GOT3 (cell line): ENCODE measurements at regions not wholly inside any gene's neighbourhood (a gene's known extent, or its start where the extent isn't known, plus 50 kb on each side); places are given as distances from the start of the nearest gene placed in this dataset.

Source experiments
- DNase-seq: peaks from one replicate; lab custom pipeline; 2025; ENCODE audit warnings: mixed read lengths; lab: John Stamatoyannopoulos, UW

DNA sequence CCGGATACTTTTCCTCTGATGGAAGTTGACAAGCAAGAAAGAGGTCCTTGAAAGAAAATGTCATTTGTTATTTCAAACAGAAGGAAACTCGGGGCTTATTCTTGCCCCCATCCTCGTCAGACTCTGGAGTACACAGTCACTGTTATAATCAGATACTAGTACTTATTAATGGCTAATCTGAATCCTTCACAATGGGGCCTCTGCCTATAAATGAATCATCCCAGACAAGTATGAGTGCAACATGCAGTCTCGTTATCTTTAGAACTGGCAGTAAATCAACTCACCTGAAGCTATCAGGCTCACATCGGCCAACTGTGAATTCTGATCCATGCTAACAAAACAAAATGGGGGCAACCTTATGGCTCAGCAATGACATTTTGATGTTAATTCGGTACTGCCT is 216.7 kb downstream of the GRIN2B start:
- DNase-seq = no peak

DNA sequence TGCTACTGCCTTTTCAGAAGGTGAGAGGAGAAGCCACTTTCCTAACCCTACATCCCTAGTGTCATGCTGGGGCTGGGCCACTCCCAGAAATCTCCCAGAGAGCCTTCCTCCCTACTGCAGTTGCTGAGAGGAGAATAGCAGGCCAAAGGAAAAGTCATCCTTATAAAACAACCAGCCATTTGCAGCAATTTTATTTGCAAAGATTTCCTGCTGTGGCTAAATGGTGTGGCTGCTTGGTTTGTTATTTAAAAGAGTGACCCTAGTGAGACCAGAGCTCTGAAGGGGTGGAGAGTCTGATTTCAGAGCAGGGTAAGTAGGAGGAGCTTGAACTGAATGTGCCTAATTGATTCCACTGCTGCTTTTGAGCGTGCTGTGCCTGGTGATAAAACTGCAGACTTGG is 232.0 kb downstream of the GRIN2B start:
- no peak for DNase-seq

DNA sequence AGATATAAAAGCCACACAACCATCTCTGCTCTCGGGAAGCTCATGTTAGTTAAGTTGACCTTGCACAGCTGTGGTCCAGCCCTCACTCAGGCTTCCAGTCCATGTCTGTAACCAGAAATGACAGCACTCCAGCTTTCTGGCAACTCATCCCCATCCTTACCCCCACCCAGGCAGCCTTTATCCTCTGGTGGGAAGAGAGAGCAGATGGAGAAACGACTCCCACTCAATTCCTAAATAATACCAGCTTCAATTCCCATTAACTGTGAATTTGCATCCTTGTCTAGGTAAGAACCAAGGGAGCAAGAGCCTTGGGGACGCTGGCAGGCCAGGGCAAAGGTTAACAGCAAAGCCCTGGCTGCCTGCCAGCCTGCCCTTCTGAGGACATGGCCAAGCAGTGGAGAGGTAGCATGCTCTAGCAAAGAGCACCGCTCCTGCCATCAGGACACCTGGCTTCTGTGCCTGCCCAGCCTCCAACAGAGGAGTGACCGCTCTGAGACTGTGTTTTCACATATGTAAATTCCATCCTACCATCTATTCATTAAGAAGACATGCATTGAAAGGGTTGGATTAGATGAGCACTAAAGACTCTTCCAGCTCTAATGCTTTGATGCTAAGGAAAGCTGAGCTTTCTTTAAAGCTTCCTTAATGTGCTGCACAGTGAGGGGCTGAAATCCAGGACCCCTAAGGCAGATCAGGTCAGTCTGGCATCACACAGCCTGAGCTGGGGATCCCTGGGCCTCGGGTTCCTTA is 236.1 kb downstream of the GRIN2B start:
- no peak for DNase-seq

DNA sequence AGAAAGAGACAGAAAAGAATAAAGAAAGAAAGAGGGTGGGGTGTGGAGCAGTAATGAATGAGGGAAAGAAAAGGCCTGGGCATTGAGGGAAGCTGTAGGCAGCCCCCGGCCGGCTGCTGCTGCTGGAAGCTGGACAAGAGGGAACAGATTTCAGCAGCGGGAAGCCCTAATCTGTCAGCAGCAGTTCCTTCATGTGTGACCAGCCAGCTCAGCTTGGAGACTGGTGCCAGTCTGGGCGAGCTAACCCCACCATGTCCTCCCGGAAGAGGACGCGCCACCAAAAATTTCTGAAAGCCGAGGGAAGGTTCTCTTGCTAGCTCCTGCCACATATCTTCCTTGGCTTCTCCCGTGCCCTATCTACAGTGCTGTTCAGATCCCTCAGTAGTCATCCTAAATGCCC is 236.8 kb downstream of the GRIN2B start:
- no peak for DNase-seq

DNA sequence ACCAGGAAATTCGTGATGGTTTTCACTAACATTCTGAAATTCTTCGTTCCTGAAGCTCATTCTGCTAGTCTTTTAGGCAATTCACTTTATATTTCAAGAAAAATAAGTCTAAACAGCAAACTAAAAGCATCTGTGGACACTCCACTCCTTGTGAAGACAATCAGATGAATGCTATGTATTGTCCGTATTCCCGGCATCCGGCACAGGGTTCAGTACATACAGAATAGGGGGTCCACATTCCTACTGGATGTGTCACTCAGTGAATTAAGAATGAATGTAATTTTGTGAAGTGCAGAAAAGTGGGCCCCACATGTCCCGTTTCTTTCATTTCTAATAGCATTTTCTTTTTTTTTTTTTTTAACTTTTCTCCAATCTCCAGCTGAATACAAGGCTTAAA is 241.3 kb downstream of the GRIN2B start:
- DNase-seq = no peak

DNA sequence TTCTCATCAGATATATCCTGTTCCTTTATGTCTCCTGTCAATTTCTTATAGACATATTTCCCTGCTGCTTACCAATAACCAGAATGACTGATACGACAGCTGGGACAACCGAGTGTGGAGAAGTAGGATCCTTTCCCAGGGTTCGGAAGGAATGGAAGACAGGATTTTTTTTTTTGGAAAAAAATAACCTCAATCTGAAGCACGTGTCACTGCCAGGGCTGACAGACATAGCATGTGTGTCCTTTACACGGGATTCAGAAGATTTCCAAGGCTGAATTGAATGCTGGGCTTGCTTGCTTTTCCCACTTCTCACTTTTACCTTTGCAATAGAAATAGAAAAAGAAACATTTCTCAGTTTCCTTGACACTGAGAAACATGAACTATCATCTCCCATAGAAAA is 245.7 kb downstream of the GRIN2B start:
- no peak for DNase-seq

DNA sequence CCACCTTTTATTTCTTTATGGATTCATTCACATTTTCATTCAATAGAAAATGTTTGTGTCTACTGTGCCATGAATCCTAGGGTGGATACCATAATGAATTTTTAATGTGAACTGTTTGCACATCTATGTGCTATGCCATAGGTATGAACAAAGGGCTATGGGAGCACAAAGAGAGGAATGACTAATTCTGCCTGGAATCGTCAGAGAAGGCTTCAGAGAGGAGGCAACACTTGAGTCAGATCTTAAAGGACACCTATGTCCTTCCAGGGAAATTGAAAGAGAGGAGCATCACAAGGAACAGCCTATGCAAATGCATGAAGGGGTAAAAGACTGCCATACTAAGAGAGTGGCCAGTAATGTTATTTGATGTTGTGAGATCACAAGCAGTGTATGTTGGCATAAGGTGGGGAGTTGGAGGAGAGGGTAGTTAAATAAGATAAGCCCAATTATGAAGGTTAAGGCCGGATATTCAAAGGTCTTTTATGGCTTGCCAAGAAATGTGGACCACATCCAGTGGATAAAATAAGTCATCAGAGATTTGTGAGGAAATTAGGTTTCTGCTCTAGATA is 246.7 kb downstream of the GRIN2B start:
- DNase-seq = no peak

DNA sequence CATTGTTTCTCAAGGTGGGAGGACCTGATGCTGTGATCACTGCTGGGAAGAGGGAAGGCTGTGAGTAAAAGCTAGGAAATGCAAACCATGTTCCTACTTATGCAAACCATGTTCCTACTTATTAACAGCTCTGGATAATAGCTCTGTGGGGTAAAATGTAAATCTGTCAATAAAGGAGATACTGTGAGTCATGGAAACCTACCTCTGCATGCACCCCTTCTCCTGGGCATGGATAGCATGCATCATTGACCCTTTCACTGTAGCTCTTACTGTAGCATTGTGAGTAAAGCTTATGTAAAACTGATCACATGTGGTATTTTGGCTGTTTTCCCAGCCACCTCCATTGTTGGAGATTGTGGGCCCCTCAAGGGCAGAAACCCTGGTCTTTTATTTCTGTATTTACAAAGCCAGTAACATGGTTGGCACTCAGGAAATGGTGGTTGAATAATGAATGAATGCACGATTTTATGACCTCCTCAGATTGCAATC is 253.7 kb downstream of the GRIN2B start:
- DNase-seq = no peak

DNA sequence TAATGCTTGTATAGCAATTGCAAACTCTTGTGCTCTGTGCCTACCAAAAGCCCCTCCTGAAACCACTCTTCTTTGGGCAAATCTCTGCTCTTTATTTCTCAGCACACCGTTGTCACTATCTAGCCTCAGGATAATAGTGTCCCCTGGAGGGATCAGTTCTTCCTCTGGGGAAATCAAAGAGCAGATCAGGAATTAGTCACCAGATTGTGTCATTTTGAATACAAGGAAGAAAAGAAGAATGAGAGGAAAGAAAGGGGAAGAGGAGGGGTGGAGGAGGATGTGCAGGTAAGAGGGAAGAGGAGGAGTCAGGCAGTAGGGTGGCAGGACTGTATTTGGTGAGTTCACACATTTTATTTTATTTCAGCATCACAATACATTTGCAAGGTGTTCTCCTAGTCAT is 256.4 kb downstream of the GRIN2B start:
- DNase-seq = no peak

DNA sequence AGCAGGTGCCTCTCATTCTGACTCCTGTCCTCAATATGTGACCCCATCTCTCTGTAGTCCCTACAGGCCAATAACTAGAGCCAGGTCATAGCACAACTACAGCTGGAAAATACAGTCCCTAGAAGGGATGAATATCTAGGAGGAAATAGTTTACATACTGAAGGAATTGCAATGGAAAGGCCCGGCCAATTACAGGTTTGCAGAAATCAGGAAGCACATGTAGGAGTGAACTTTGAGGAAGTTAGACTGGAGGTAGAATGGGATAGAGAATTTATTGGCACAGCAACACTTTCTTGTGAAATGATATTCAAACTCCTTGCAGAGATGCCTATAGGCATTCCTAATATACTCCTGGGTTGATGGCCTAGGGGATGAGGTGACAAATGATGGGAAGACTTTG is 257.3 kb downstream of the GRIN2B start:
- no peak for DNase-seq

DNA sequence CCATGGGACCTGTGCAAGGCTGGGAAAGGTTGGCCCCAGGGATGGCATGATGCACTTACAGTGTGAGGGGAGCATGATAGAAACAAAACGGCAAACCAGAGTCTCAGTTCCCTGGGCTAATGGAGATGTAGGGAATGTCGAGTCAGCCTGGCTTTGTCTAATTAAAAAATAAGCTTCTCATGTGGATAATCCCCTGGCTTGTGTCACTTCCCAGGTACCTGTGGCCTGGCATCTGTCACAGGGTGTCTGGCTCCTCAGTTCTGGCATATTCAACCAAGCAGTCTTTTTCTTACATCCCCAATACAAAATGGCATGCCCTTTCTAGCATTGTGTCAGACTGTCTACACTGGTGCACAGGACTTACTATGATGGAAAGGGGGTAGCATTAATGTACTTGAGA is 261.4 kb downstream of the GRIN2B start:
- no peak for DNase-seq

DNA sequence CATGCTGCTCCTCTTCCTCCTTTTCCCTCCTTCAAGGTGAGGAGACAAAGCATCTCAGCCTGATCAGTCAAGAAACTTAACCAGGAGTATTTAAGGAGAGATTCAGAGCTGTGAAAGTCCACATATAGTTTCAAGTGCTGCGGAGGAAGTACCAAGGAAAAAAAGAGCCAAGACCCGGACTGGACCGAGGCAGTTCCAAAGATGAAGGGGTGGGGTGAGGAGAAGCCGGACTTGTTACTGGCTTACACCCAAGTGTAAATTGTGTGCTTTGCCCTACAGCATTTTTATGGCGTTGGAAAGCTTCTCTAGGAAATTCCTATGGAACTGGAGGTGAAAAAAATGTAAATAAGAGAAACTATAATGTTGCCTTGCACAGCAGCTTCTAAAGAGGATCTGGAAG is 263.1 kb downstream of the GRIN2B start:
- no peak for DNase-seq

DNA sequence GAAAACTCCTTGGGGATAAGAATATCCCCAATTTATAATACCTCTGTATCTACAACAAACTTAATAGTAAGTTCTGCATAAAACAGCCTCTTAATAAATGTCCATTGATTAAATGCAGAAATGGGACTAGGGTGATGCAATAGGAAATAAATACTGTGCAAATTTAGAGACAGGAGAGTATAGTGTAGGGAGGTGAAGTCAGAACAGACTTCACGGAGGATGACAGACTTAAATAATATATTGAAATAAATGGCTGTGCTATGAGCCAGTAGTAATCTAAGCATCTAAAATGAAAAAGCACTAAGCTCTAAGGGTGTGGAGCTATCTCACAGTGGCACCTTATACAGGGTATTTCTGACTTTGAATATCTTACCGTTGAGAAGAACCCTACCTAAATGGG is 265.3 kb downstream of the GRIN2B start:
- DNase-seq = no peak

DNA sequence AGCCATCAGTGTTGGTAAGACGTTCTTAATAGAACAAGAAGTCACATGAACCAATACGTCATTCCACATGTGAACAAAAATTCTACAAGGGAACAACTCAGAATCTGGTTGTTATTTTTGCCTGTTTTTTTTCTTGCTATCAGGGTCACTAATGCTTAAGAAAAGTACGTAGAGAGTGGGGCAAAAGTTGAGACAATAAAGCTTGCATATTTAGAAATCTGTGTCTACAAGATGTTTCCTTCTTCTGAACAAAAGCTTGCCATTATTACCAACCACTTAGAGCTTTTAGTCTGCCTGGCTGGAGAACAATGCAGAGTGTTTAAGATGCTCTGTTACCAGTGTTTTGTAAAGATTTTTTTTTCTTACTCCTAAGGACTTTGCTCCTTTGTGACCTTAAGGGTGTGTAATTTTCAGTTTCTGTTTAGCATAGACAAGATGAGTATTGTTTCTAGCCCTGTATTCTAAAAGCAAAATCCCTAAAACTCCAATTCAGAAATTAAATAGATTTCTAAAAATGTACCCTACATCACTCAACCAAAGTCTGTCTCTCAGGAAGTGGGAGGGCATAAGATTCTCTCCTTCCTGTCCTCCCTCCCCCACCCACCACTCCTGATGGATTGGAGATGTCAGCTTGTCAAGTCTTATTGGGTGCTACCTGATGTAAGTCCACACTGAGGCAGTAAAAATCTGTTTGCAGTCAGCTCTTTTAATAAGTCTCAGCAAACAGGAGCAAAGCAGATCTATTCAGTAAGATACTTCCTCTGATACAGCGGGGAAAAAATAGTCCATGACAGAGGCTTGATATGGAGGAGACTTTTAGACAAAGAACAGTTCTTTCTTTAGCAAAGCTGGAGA is 267.6 kb downstream of the GRIN2B start:
- no peak for DNase-seq

DNA sequence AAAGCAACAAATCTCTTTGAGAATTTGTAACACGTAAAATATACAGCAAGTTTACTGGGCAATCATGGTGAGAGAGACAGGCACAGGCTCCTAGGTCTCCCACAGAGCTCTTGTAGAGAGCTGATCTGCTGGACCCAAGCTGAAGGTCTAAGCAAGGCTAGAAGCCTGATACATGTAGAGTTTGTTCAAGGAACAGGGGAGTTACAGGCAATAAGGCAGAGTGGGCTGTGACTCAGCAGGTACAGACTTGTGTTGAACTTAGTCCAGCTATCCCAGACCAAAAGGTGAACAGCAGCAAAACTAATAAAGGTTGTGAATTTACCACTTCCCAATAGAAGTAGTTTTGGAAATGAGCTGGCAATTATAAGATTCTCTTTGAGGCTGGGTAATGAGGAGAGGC is 273.6 kb downstream of the GRIN2B start:
- DNase-seq = no peak

DNA sequence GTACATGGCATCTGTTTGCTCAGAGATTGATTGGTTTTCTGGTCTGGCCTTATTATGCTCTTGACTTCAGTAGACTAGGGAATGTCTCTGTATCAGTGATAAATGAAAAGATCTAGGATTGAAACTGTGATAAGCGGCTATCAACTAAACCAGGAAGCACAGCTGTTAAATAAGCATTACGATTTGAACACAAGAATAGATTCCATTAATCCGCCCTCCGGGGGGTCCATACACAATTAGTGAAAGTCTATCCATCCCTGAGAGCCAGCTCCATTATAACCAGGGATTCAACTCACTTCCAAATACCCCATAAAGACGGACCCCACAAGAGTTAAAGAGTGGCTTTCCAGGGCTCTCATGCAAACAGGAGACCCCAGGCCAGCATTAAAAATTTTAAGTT is 279.0 kb downstream of the GRIN2B start:
- no peak for DNase-seq

DNA sequence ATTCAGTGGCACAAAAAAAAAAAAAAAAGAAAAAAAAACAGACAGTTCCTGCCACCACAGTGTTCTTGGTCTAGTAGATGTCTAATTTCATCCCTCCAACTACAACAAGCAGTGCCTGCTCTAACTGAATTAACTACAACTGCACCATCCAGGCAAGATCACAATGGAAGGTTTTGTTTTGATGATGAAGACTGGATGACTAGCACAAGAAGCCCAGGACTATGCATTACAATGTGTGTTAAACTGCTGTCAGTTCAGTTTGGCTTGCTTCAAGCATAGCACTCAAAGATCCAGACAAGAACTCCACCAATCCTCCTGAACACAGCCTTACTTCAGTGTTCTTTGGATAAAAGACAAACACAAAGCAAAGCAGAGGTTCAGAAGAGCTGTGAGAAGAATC is 279.9 kb downstream of the GRIN2B start:
- DNase-seq = no peak

DNA sequence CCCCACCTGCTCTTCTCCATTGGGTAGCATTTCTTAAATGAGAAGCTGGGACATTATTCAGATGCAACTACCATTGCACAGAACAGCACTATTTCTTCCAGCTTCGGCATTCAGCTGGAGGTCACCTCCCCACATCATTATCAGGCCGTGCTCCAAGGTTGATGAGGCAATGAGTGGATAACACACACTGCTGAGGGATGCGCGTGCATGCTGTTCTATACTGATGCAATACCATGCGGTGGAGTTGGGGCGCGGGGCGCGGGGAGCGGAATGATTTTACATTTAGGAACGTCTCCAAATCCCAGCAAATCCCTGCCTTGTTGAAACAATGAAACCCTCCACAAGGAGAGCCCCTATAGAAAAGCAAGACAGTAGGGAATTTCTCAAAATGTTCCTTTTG is 283.4 kb downstream of the GRIN2B start:
- no peak for DNase-seq

DNA sequence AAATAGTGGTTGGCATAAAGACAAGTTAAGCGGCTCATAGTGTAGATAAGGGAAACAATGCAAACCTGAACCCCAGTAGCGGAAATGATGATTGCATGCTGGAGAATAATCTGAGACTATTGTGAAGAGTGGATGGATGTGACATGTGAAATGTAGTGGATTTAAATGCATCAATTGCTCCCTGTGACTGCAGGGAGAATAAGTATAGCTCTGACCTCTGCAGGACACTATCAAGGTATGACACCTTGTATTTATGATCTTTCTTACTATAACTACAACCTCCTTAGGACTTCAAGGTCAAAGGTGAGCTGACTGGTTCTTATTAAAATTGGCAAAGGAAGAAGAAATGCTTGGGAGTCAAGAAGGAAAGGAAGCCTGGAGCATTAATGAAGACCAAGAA is 285.6 kb downstream of the GRIN2B start:
- no peak for DNase-seq

DNA sequence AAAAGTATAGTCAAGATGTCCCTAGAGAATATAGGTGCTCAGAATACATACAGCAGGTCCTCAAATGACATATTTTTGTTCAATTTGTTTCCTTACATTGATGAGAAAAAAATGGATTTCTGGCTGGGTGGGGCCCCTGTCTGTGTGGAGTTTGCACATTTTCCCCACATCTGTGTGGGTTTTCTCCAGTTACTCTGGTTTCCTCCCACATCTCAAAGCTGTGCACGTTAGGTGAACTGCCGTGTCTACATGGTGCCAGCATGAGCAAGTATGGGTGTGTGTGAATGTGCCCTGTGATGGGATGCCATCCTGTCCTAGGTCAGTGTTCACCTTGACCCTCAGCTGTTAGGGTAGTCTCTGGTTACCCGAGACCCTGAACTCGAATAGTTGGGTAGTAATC is 289.1 kb downstream of the GRIN2B start:
- no peak for DNase-seq

DNA sequence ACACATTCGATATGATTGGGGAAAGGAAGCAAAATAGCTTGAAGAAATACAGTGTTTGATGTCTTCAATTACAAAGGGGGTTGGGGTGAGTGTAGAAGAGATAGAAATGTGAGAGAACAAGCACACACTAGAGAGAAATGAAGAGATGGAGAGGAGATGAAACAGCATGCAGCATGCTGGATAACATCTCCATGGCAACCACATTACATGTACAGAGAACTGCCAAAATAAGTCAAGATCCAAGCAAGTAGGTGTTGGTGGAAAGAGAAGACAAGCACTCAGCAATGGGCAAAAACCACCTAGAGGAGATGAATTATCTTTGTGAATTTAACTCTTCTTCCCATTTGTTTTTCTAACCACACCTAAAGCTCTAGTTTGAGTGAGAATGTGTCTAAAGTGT is 289.8 kb downstream of the GRIN2B start:
- no peak for DNase-seq

DNA sequence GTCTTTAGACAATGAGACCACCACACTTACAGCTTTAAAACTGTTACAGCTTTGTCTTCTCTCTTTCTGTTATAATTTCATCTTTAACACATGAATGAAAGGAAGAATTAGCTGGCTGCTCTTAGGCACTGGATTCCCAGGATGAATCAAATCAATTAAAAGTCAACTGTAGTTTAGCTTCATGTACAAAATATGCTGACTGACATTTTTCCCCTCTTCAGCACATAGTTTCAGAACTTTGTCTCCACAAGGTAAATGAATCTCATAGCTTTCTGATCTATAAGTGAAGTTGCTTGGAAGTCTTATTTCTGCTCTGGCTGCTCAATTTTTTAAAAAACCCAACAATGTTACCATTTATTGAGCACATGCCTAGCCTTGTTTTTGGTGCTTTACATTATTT is 293.8 kb downstream of the GRIN2B start:
- DNase-seq = no peak

DNA sequence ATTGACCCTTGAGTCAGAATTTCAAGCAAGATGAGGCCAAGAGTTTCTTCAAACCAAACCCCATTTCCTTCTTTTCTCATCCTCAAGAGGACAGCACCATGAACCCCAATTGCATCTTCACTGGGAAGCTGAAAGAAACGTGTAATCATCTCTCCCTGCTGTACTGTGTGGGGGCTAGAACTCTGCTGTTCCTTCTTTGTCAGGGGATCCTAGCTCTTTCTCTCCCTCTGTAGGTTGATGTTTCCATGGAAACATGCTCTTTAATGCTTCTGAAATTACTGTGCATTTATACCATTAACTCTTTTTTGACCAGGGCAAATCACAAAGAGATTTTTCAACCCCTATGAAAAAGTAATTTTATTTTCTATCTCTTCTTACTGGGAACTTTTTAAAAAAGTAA is 295.1 kb downstream of the GRIN2B start:
- DNase-seq = no peak
